Colon (tissue), 2 donors: ENCODE measurements at regions not wholly inside any gene's neighbourhood (a gene's known extent, or its start where the extent isn't known, plus 50 kb on each side); places are given as distances from the start of the nearest gene placed in this dataset.

Experiments used
- FAIRE-seq: peaks from 2 replicates; lab custom pipeline; 2012; peaks lifted over from hg19 to GRCh38; lab: Jason Lieb, UNC
- donor health status: control.
- donor health status: control.

DNA sequence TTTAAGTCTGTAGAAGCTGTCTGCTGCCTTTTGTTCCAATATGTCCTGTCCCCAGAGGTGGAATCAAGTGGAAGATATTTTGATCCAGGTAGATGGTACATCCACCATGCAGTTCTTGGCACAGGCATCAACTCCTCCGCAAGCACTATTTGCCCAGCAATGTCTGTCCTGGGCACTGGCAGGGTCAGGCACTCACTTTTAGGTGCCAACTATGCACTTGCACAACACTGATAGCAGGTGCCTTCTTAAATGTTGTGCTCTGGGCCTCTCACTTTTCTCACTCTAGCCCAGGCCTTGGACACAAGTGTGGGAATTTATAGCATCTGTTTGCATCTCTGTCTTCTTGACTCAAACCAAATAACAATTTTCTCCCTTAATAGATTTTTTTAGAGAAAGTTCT lies 140.5 kb upstream of the UBE2E2 start:
- FAIRE-seq, result no peak

DNA sequence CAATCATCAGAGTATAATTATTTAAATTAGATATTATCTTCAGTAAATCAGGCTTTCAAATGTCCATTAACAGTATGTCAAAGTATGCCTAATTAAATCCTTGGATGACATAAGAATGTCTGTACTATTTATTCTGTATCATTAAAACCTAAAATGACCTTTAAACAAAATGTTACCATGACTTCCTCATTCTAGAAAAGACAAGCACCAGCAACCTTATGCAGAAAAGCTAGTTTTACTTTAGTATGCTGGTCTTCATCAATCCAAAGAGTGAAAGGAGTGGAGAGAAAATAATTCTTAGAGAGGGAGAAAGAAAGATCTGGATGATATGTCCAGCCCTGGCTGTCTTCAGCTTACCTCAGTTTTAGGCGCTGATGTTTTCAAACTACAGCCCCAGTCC lies 140.1 kb upstream of the UBE2E2 start:
- no peak for FAIRE-seq

DNA sequence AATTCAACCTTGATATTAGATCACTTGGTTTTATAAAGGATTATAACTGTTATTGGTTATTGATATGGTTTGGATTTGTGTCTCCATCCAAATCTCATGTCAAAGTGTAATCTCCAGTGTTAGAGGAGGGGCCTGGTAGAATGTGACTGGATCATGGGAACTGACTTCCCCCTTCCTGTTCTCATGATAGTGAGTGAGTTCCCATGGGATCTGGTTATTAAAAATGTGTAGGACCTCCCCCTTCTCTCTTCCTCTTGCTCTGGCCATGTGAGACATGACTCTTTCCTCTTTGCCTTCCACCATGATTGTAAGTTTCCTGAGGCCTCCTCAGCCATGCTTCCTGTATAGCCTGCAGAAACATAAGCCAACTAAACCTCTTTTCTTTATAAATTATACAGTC lies 136.0 kb upstream of the UBE2E2 start:
- no peak for FAIRE-seq

DNA sequence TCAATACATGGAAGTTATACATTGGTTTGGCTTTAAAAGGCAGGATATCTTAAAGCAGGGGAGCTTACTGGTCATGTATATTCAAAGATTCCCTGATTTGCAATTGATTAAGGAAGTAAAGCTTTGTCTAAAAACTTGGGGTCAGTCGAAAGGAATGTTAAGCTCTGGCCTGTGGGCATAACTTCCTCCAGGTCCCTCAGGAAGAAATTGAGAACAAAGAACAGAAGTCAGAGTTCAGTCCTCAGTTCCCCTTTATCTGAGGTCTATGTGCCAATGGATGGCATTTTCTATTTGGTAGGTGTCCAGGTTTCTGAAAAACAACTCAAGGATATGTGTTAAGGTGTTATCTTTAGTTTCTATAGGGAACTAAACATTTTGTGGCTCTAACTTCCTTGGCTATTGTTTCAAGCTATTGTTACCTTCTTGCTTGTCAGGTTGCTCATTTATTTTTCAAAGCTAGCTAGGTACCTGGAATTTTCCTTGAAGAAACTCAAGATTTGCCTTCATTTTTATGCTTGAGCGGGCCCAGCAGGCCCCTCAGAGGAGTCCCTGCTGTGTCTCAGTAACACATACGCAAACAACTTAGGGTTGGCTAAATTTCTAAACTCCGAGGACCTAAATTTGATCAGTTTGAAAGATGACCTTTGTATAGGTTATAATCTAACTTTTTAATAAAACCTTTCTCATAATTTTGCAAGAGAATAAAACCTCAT lies 135.0 kb upstream of the UBE2E2 start:
- FAIRE-seq, result no peak

DNA sequence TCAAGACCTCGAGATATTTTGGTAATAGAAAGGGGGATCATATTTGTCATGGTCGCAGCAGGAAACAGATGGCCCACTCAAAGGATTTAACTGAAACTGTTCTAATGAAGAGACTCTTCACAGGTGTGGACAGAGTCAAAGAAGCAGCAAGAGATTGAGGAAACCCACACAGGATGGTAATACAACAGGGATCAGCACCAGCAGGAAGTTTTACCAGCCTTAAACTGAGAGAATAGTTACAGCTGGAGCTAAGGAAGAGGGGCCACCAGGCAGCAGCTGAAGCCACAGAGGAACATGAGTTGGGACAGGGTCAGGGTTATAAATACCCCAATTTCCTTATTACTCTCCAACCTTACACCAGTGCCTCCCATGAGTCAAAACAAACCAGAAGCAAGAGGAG lies 131.8 kb upstream of the UBE2E2 start:
- FAIRE-seq, result no peak

DNA sequence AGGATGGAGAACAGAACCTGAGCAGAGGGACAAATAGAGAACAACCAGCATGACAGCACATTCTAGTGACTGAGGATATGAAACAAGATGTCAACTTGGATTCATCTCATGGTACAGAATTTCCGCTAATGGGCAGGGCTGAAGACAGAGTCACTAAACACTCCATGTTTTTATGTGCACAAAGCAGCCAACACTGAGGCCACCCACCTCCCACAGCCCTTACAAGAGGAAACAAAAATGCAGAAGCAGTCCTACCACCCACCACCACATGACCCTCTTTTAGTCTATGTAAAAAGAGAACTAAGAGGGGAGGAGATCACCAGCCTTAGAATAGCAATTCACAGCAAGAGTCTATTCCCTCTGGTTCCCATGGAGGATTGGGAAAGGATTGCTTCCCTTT lies 131.4 kb upstream of the UBE2E2 start:
- no peak for FAIRE-seq

DNA sequence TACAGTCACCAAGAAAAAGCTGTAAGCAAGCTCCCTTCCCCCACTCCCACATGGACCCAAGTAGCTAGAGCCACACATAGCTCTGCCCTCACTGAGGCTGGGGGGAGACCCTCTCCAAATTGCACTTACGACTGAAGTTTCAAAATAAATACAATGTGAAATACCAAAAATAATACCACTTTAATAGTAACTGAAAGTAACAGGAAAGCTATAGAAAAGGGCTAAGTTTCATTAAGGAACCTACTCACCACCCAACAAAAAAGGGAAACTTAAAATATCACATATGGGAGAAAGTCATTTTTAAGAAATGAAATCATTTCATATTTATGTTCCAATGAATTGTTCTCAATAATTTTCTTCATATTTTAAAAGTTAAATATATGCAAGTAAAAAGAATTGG lies 130.4 kb upstream of the UBE2E2 start:
- FAIRE-seq, result no peak

DNA sequence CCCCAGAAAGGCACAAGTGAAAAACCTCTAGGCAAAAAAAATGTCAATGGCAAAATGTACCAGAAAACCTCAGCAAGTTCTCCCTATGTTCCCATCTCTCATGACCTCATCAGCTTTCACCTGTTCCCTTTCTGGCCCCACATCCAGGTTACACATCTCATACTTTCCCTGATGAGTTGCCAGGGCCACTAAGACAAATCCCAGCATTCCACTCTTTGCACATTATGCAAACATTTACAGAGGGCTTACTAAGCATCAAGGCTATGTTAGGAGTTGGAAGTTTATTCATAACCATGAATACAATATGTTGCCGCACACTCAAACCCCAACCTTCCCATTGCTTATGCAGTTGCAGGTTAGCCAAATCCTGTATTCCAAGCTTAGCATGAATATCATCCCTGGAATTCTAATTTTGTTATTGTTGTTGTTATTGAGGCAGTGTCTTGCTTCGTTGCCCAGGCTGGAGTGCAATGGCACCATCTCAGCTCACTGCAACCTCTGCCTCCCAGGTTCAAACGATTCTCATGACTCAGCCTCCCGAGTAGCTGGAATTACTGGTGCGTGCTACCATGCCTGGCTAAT lies 129.3 kb upstream of the UBE2E2 start:
- FAIRE-seq, result no peak

DNA sequence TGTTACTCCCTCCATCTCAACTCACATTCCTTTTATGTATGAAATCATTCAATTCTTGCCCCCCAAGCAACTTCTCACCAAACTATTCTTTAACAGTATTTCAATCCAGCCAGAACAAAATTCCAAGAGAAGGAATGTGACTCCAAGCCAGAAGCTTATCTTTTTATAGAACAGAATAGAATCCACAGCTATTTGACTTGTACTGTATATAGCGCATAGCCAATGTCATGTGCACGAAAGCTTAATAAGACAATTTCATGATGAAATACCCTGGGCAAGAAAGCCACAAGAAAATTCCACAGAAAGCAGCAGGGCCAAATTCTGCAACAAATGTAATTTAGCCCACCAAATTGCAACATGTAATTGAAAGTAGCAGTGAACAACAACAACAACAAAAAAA lies 127.6 kb upstream of the UBE2E2 start:
- no peak for FAIRE-seq

DNA sequence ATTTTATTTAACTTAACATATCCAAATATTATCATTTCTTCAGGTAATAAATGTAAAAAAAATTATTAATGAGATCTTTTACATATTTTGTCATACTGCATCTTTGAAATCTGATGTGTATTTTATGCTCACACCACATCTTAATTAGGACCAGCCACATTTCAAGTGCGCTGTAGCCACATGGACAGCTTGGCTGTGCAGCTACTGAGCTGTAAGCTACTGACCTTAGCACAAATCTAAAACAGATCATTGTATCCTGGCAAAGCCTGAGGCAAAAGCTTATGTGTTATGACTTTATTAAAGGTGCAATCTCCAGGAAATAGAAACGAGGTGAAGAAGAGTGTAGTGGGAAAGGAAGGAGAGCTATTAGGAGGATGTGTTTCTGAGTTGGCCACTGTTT lies 126.7 kb upstream of the UBE2E2 start:
- no peak for FAIRE-seq

DNA sequence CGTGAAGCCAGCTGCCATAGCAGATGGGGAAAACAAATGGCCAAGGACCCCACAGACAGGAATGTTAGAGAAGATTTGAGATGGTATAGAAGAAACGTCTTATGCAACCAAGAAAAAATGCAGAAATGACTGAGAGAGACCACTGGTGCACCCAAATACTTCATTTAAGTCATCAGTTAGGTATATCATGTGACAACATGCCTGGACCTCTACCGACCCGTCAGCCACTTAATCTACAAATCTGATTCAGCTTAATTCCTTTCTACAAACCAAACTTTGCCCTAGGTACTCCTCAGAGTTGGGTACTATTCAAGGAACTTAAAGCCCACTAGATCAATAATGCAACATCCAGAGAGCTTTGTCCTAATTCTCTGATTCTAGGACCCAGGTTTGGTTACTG lies 126.0 kb upstream of the UBE2E2 start:
- no peak for FAIRE-seq

DNA sequence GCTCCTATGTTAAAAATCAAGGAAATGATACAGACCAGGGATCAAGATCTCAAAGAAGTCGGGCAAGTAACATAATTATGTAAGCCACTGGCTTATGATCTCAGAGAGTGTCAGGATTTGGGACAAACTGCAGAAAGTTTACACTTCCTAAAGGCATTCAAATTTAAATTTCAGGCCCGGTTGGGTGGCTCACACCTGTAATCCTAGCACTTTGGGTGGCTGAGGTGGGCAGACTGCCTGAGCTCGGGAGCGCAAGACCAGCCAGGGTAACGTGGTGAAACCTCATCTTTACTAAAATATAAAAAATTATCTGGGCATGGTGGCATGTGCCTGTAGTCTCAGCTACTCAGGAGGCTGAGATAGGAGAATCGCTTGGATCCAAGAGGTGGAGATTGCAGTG lies 124.4 kb upstream of the UBE2E2 start:
- no peak for FAIRE-seq

DNA sequence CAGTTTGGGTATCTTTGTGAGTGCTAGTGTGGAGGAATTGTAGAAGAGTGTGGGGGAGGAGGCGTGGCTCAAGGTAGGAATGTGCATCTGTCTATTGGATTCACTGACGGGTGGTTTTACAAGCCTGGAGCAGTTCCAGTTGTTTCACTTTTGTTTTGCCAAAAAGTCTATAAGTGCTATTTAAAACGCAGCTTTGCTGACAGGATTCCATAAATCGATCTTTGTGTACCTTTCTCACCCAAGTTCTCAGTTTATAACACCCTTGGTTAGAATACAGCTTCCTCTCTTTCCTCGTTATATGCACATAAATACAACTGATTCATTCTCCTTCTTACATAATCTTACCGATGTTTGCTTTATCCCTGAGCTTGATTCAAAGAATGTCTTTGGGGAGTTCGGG lies 123.2 kb upstream of the UBE2E2 start:
- FAIRE-seq, result no peak

DNA sequence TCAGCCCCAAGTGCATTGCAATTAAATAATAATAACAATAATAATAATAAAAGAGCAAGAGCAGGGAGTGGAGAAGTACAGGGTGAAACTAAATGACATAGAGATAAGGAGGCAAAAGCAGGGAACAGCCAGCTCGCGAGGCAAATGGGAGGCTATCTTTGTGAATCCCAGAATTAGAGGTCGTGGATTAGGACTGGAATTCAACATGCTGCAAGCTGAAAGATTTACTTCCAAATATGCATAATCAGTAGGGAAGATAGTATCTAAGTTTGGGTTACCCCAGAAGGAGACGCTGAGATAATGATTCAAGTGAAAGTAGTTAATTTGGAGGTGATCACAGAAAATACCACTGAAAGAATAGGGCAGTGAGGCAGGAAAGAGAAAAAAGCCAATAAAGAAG lies 119.4 kb upstream of the UBE2E2 start:
- no peak for FAIRE-seq

DNA sequence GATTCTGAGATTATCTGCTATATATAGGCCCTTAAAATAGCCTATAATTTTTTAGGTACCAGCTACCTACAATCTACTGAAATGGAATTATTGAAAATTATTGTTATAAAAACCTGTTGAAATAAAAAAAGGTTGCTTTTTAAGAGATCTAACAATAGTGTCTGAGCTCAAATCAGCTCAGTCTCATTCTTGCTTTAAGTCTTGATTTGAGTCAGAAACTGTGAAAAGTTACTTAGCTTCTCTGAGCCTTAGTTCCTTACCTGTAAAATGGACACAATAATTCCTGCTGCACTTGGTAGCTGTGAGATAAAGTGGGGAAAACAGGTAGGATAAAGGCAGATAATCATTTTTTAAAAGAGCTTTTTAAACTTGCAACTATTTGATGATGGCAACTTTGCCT lies 118.8 kb upstream of the UBE2E2 start:
- no peak for FAIRE-seq

DNA sequence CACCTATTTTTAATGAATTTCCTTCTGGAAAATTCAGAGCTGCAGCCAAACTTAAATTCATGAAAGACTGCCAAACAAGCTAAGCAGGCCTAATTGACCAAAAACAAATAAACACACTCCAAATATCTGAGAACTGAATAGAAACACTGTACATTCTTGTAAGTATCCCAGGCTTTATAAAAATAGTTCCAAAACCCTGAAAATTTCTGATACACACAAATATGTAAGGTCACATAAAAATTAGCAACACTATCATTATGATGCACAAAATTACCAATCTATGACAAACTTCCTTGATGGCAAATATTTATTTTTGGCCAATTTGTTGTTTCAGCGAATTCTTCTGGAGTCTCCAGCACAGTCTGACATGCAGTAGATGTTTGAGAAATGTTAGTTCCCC lies 117.9 kb upstream of the UBE2E2 start:
- FAIRE-seq, result no peak

DNA sequence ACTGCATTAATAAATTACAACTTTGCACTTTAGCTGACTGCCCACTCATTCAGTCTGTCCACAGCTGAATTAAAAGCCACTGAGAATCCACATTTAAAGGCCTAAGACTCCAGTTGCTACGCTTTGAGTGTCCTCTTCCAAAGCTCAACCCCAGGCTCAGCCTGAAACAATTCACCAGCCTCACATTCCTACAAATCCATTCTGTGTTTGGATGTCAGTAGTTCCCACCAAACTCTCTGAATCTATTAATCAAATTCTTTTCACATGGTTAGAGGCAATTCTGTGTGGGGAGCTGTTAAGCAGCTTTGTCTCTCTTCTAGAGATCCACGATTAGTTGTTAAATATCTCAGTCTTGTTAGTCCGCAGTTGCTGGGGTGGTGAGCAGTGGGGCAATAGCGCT lies 116.8 kb upstream of the UBE2E2 start:
- FAIRE-seq, result no peak

DNA sequence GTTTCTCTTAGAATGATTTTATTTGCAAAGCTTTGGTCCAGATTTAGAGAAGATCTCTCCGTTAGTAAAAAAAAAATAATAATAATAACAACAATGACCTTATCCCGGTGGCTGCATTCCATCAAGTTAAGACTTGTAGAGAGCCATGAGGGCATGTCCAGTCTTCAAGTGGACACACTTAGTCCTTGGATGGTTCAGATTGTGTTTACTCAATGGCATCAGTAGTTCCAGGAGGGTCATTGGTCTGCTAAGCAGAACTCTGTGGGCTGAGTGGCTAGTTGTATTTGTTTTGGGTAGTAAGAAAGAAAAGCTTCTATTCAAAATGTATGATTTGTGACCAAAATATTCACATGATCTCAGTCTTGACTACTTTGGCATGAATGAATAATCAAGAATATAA lies 116.3 kb upstream of the UBE2E2 start:
- FAIRE-seq, result no peak

DNA sequence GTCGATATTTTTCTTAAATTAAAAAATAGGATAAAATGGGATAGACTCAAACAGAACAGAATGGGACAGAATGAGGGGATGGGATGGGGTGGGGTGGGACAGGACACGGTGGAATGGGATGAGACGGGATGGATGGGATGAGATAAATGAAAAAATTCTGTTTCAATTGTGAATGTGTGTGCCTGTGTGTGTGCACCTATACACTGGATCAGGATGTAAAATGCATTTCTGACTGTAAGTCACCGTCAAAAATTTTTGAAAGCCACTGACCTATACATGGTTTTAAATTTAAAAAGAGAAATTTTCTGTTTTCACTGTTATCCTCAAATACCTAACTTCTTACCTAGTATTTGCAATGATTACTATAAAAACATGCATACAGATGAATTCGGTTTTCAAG lies 108.7 kb upstream of the UBE2E2 start:
- FAIRE-seq, result no peak

DNA sequence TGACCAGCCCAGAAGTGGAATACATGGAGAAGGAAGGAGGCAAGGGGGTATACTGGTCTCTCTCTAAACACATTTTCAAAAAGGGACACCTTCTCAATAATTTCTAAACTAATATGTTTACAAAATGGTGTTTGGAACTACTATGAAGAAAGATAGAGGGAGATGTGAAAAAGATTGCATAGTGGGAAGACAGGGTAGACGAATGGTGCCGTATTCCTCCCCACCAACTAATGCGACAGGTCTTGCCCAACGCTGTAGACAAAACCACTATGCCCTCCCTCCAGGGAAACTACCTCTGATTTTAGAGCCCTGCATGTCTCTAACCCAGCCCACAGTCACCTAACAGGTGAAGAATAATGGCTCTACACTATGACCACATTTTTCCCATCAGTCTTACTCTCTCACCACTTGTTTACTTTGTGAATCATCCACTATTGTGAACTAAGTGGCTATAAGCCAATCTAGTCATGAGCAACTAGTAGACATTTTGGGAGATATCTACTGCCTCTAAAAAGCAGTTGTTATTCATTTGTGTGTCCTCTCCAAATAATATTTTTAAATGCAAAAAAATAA lies 108.2 kb upstream of the UBE2E2 start:
- no peak for FAIRE-seq

DNA sequence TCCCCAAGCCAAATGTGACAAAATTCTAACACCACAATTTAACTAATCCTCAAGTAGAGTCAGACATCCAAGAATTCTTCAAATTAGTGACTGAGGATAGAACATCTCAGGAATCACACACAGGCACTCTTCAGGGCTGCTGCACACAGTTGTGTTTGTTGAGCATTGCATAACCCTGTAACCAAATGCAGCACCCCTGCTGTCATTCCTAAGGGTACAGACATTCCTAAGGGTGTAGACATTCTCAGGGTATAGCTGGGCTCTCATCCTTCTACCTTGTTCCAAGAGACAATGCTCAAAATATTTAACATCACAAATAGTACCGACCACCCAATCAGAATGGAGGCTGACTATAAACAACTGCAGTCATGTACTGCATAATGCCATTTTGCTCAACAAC lies 107.1 kb upstream of the UBE2E2 start:
- no peak for FAIRE-seq

DNA sequence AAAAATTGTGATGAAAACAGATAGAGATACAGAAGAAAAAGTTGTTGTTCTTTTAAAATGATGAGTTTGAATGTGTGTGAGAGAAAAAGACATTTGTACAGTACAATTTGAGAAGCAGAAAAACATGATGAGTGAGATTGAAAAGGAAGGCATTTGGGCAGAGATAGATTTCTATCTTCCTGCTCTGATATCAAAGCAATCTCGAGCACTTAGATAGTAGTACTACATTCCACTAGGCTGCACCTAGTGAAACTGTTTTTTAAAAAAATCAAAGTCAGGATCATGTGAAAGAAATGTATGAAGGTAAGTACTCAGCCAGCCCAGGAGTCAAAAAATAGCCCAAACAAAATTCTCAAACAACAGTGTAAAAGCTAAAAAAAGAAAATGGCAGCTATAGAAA lies 104.1 kb upstream of the UBE2E2 start:
- FAIRE-seq, result no peak

DNA sequence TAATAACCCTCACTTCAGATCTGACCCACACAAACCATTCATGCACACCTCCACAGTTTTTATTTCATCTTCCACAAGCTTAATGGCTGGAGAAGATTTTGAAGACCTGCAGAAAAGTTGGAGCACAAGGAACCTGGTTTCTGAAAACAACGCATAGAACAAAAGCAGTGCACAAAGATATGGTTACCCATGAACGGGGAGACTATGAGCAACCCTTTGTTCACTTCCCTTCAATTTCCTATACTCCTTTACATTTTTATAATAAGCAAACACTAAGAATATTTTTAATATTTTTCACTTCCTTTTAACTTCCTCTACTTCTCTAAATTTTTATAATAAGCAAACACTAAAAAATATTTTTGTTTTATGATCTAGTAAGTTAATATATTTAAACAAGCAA lies 103.5 kb upstream of the UBE2E2 start:
- FAIRE-seq, result no peak

DNA sequence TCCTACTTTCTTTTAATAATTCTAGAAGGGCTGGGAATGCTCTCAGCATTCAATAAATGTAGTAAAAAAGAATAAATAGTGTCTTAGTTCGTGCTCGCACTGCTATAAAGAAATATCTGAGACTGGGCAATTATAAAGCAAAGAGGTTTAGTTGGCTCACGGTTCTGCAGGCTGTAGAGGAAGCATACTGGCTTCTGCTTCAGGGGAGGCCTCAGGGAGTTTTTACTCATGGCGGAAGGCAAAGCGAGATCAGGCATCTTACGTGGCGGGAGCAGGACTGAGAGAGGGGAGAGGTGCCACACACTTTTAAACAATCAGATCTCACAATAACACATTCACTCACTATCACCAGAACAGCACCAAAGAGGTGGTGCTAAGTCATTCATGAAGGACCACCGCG lies 103.0 kb upstream of the UBE2E2 start:
- no peak for FAIRE-seq
